ENCODE measurements at regions not wholly inside any gene's neighbourhood (a gene's known extent, or its start where the extent isn't known, plus 50 kb on each side); places are given as distances from the start of the nearest gene placed in this dataset.

- Histone ChIP-seq H3K4me3 (no peak overlapping the region), H3K27ac (no peak overlapping the region), H3K4me1 (replicated peaks in 1 of 2) (peaks cover 0 to 13% of the 10 kb centered on the region in 2 donors)
- in situ Hi-C loops (cut with MboI; ENCODE audit: low pct_unique_long_range_greater_than_20kb in 2 of 9, low sequenced_read_pairs in 9 of 9, unreplicated experiment in 9 of 9), result no loop called here
- WGBS, 10 experiments, result 0 to 100% (median 81%) methylated on average over 1 of the region's 1 CpG; no CpG with 5 or more reads in 2 of the 10 experiments
- no peak for ATAC-seq (replicated peaks in 6 of 8)
Measured at GRCh38 chr18:34965566-34965965, 75.6 kb upstream of the MAPRE2 start.

- ATAC-seq (replicated peaks in 6 of 8), result no peak
- H3K4me3 ChIP-seq, result no peak overlapping the region
- in situ Hi-C loops (cut with MboI; ENCODE audit: low pct_unique_long_range_greater_than_20kb in 2 of 9, low sequenced_read_pairs in 9 of 9, unreplicated experiment in 9 of 9), result no loop called here
- no peak overlapping the region for H3K27ac ChIP-seq
- peaks cover 0 to 13% of the 10 kb centered on the region in 2 donors for H3K4me1 ChIP-seq (replicated peaks in 1 of 2)
- WGBS, 10 experiments, result 14 to 80% (median 46%) methylated on average over 1 to 3 of the region's 3 CpGs
Measured at GRCh38 chr18:34970106-34970505, 71.1 kb upstream of the MAPRE2 start.

GRCh38 chr18:34971313-34971712 lies 69.9 kb upstream of the MAPRE2 start:
- Histone ChIP-seq H3K4me1 (replicated peaks in 1 of 2) (peaks cover 0 to 16% of the 10 kb centered on the region in 2 donors), H3K27ac (no peak overlapping the region), H3K4me3 (no peak overlapping the region)
- in situ Hi-C loops (cut with MboI; ENCODE audit: low pct_unique_long_range_greater_than_20kb in 2 of 9, low sequenced_read_pairs in 9 of 9, unreplicated experiment in 9 of 9), result no loop called here
- ATAC-seq (replicated peaks in 6 of 8), result no peak
- WGBS, 10 experiments, result 0 to 100% (median 23%) methylated on average over 1 of the region's 1 CpG; no CpG with 5 or more reads in 2 of the 10 experiments

- no peak for ATAC-seq (replicated peaks in 6 of 8)
- in situ Hi-C loops (cut with MboI; ENCODE audit: low pct_unique_long_range_greater_than_20kb in 2 of 9, low sequenced_read_pairs in 9 of 9, unreplicated experiment in 9 of 9), result no loop called here
- WGBS, 10 experiments, result 40 to 100% (median 90%) methylated on average over 1 to 2 of the region's 2 CpGs; no CpG with 5 or more reads in 3 of the 10 experiments
Measured at GRCh38 chr18:34972765-34973414, 68.3 kb upstream of the MAPRE2 start.

GRCh38 chr18:34976123-34976522 lies 65.1 kb upstream of the MAPRE2 start:
- Histone ChIP-seq H3K4me1 (replicated peaks in 1 of 2) (peaks cover 0 to 9% of the 10 kb centered on the region in 2 donors), H3K4me3 (peak overlapping the region in 4 of 5 donors; percentile 54 to 84 (median 74)), H3K27ac (no peak overlapping the region)
- WGBS, 10 experiments, result 7 to 55% (median 30%) methylated on average over 2 to 9 of the region's 10 CpGs; no CpG with 5 or more reads in 1 of the 10 experiments
- in situ Hi-C loops (cut with MboI; ENCODE audit: low pct_unique_long_range_greater_than_20kb in 2 of 9, low sequenced_read_pairs in 9 of 9, unreplicated experiment in 9 of 9), result no loop called here
- no peak for ATAC-seq (replicated peaks in 6 of 8)

More at GRCh38 chr18:34972765-34973414, 68.3 kb upstream of the MAPRE2 start:
- H3K4me3 ChIP-seq, result no peak overlapping the region
- H3K27ac ChIP-seq, result no peak overlapping the region
- H3K4me1 ChIP-seq (replicated peaks in 1 of 2), result peaks cover 0 to 15% of the 10 kb centered on the region in 2 donors

- Histone ChIP-seq H3K4me3 (peak overlapping the region; percentile 54 to 85 (median 80)), H3K4me1 (replicated peaks in 1 of 2) (peaks cover 0 to 9% of the 10 kb centered on the region in 2 donors), H3K27ac (no peak overlapping the region)
- in situ Hi-C loops (cut with MboI; ENCODE audit: low pct_unique_long_range_greater_than_20kb in 2 of 9, low sequenced_read_pairs in 9 of 9, unreplicated experiment in 9 of 9), result no loop called here
- 0 to 20% (median 0%) methylated on average over 1 to 7 of the region's 19 CpGs; no CpG with 5 or more reads in 1 of the 10 experiments for WGBS, 10 experiments
- ATAC-seq (replicated peaks in 6 of 8), result no peak
Measured at GRCh38 chr18:34976534-34976898, 64.7 kb upstream of the MAPRE2 start.

- in situ Hi-C loops (cut with MboI; ENCODE audit: low pct_unique_long_range_greater_than_20kb in 2 of 9, low sequenced_read_pairs in 9 of 9, unreplicated experiment in 9 of 9), result no loop called here
- Histone ChIP-seq H3K4me1 (replicated peaks in 1 of 2) (peaks cover 0 to 9% of the 10 kb centered on the region in 2 donors), H3K4me3 (peak overlapping the region; percentile 54 to 85 (median 80)), H3K27ac (peak overlapping the region; percentile 39 to 56)
- ATAC-seq (replicated peaks in 6 of 8), result peak; percentile 7 to 75 (median 65)
- WGBS, 10 experiments, result 0 to 2% (median 0%) methylated on average over 3 to 23 of the region's 82 CpGs; no CpG with 5 or more reads in 4 of the 10 experiments
Measured at GRCh38 chr18:34976899-34977837, 64.0 kb upstream of the MAPRE2 start.

- peaks cover 0 to 9% of the 10 kb centered on the region in 2 donors for H3K4me1 ChIP-seq (replicated peaks in 1 of 2)
- ATAC-seq (replicated peaks in 6 of 8), result peak; percentile 2 to 19 (median 10)
- in situ Hi-C loops (cut with MboI; ENCODE audit: low pct_unique_long_range_greater_than_20kb in 2 of 9, low sequenced_read_pairs in 9 of 9, unreplicated experiment in 9 of 9), result no loop called here
- H3K4me3 ChIP-seq, result peak overlapping the region; percentile 54 to 85 (median 80)
- WGBS, 10 experiments, result 0 to 2% (median 0%) methylated on average over 1 to 21 of the region's 35 CpGs; no CpG with 5 or more reads in 1 of the 10 experiments
- H3K27ac ChIP-seq, result peak overlapping the region; percentile 39 to 56
Measured at GRCh38 chr18:34977838-34978532, 63.2 kb upstream of the MAPRE2 start.

GRCh38 chr18:34978533-34978893 lies 62.7 kb upstream of the MAPRE2 start:
- Histone ChIP-seq H3K27ac (no peak overlapping the region), H3K4me3 (peak overlapping the region; percentile 54 to 85 (median 80)), H3K4me1 (replicated peaks in 1 of 2) (peaks cover 0 to 9% of the 10 kb centered on the region in 2 donors)
- ATAC-seq (replicated peaks in 6 of 8), result peak in 2 of 8 experiments; percentile 1 to 2
- in situ Hi-C loops (cut with MboI; ENCODE audit: low pct_unique_long_range_greater_than_20kb in 2 of 9, low sequenced_read_pairs in 9 of 9, unreplicated experiment in 9 of 9), result no loop called here
- 0 to 3% (median 0%) methylated on average over 1 to 5 of the region's 5 CpGs; no CpG with 5 or more reads in 3 of the 10 experiments for WGBS, 10 experiments

- WGBS, 10 experiments, result 0% methylated on average over 2 to 7 of the region's 9 CpGs; no CpG with 5 or more reads in 5 of the 10 experiments
- Histone ChIP-seq H3K4me1 (replicated peaks in 1 of 2) (peaks cover 0 to 9% of the 10 kb centered on the region in 2 donors), H3K4me3 (peak overlapping the region; percentile 54 to 85 (median 80)), H3K27ac (no peak overlapping the region)
- ATAC-seq (replicated peaks in 6 of 8), result peak; percentile 73 to 91 (median 81)
- in situ Hi-C loops (cut with MboI; ENCODE audit: low pct_unique_long_range_greater_than_20kb in 2 of 9, low sequenced_read_pairs in 9 of 9, unreplicated experiment in 9 of 9), result no loop called here
Measured at GRCh38 chr18:34978953-34979608, 62.1 kb upstream of the MAPRE2 start.

- WGBS, 10 experiments, result 50 to 93% (median 79%) methylated on average over 1 to 2 of the region's 2 CpGs
- in situ Hi-C loops (cut with MboI; ENCODE audit: low pct_unique_long_range_greater_than_20kb in 2 of 9, low sequenced_read_pairs in 9 of 9, unreplicated experiment in 9 of 9), result no loop called here
- ATAC-seq (replicated peaks in 6 of 8), result no peak
- Histone ChIP-seq H3K27ac (no peak overlapping the region), H3K4me3 (no peak overlapping the region), H3K4me1 (replicated peaks in 1 of 2) (peaks cover 0 to 5% of the 10 kb centered on the region in 2 donors)
Measured at GRCh38 chr18:34981487-34981886, 59.7 kb upstream of the MAPRE2 start.

GRCh38 chr18:34985963-34986362 lies 55.2 kb upstream of the MAPRE2 start:
- Histone ChIP-seq H3K4me3 (no peak overlapping the region), H3K27ac (no peak overlapping the region), H3K4me1 (replicated peaks in 1 of 2) (no peaks in the 10 kb centered on the region)
- in situ Hi-C loops (cut with MboI; ENCODE audit: low pct_unique_long_range_greater_than_20kb in 2 of 9, low sequenced_read_pairs in 9 of 9, unreplicated experiment in 9 of 9), result no loop called here
- 71 to 100% (median 94%) methylated on average over 1 to 2 of the region's 2 CpGs; no CpG with 5 or more reads in 1 of the 10 experiments for WGBS, 10 experiments
- no peak for ATAC-seq (replicated peaks in 6 of 8)
